ENCODE measurements at regions not wholly inside any gene's neighbourhood (a gene's known extent, or its start where the extent isn't known, plus 50 kb on each side); places are given as distances from the start of the nearest gene placed in this dataset.

DNA sequence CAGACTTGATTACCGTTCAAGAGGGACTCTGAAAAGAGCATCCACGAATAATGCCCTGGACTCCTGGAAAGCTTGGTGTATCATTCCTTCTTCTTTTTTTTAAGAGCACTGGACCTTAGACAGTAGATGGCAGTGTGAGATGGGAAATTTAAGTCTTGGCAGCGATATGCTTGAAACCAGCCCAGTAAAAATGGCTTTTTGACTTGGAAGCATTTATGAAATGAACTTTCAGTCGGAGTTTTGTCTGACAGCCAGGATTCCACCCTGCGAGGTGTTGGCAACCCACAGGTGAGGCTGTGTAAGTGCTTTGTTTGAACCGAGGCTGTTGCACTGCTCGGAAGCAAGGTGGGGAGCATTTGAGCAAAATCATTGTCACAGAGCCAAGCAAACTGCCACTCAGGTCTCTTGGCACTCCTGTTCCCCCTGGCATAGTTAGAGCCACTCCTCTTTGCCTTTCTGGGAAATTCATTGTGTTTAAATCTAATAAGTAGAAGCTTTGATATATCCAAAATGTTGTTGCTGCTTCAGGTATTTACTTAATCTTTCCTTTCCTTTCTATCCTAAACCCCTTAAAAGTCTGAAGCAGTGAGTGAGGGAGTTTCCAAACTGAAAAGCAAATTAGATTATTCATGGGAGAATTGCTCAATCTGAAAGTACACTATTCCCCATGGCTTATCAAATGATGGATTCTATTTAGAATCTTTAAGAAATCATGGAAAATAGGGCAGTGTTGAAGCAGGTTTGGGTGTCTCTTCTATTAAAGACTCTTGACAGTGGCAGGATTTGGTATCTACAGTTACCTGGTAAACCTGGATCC is 272.8 kb upstream of the SLC35B3 start:
- DNase-seq = no peak

- DNase-seq = no peak
Observed at GRCh38 chr6:8707369-8707768, 272.0 kb upstream of the SLC35B3 start.

DNA sequence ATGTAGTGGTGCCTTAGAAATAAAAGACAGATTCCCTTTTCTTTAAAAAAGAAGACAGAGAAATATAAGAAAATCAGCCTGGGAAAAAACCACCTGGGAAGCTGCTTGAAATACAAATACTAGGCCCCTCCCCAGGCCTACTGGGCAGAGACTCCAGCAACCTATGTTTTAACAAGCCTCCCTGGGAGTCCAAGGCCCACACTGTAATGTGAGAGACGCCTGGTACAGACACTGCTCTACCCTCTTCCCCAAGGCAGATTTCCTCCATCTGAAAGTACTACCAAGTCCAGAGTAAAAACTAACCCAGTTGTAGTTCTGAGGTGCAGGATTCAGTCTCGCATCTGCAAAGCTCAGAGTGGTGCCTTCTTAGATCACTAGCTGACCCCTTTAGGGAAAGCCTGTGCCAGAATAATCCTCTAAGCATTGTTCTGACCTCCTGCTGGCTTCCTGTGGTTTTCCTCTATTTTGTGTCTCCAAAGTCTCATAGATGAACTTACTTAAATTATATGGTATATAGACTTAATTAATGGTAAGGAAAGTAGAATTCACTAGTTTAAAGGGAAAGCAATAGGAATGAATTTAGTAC is 270.2 kb upstream of the SLC35B3 start:
- no peak for DNase-seq

GRCh38 chr6:8703059-8703458 is 267.7 kb upstream of the SLC35B3 start:
- DNase-seq = no peak

- DNase-seq = no peak
Observed at GRCh38 chr6:8688821-8689220, 253.5 kb upstream of the SLC35B3 start.

- no peak for DNase-seq
Observed at GRCh38 chr6:8686077-8686476, 250.7 kb upstream of the SLC35B3 start.

- DNase-seq = no peak
Observed at GRCh38 chr6:8683204-8683603, 247.9 kb upstream of the SLC35B3 start.

DNA sequence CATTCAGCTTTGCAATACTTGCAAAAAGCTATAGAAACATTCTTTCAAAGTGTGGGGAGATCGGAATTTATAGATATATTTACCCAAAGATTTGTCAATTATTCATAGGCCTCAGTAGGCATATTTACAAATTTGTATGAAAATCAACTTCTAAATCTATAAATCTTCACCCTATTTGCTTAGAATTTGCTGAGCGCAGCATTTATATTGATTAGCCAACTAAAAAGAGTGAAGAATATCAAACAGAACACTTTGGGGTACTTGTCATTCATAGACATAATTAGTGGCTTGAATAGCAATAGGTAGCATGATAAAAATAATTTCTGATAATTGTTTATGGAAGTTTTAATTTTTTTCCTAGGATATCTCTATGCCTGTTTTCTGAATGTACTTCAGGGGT is 244.5 kb upstream of the SLC35B3 start:
- DNase-seq = no peak

DNA sequence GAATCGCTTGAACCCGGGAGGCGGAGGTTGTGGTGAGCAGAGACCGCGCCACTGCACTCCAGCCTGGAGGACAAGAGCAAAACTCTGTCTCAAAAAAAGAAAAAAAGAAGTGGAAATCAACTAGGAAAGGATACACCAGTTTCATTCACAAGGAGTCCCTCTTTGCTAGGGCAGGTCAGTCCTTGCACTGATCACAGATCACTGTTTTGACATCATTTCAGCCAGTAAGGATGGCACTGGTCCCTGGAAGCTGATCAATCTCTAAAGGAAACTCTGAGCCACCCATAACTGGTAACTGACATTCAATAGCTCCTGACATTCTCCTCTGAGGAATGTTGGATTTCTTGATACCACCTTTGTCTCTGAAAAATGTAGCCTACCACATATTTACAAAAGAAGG is 243.1 kb upstream of the SLC35B3 start:
- no peak for DNase-seq

DNA sequence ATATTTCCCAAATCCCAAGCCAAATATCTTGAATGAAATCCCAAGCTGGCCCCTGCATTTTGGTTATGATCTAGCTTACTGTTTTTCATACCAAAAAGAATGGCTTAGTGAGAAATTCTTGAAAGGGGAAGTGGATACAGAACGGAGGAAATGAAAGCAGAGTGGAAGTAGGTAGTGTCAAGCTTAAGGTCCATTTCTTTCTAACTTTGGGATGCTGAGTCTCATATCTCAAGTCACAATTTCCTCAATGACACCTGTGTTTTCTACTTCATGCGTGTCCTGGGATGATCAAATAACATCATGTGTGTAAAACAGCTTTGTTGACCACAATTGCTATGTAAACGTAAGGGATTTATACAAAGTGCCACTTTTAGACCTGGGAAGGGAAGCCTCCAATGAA is 238.8 kb upstream of the SLC35B3 start:
- DNase-seq = no peak

GRCh38 chr6:8672882-8673281 is 237.5 kb upstream of the SLC35B3 start:
- no peak for DNase-seq

DNA sequence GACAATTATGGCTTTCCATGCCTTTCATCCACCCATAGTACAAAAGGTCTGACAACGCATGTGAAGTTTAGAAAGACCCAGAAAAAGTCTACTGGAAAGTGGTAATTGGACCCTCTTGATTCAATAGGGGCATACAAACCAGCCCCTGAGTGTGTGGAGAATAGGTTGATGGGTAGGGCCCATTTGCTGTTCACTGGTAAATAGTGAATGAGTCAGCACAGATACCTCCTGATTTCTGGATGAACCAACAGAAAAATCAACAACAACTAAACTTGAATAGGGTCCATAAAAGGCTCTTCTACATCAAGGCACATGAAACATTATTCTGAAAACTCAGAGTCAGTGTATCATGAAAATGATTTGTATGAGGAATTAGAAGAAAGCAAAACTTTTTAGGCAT is 235.4 kb upstream of the SLC35B3 start:
- DNase-seq = no peak

GRCh38 chr6:8664700-8665099 is 229.4 kb upstream of the SLC35B3 start:
- DNase-seq = no peak

- DNase-seq = no peak
Observed at GRCh38 chr6:8664070-8664469, 228.7 kb upstream of the SLC35B3 start.

- no peak for DNase-seq
Observed at GRCh38 chr6:8659404-8660189, 224.3 kb upstream of the SLC35B3 start.

DNA sequence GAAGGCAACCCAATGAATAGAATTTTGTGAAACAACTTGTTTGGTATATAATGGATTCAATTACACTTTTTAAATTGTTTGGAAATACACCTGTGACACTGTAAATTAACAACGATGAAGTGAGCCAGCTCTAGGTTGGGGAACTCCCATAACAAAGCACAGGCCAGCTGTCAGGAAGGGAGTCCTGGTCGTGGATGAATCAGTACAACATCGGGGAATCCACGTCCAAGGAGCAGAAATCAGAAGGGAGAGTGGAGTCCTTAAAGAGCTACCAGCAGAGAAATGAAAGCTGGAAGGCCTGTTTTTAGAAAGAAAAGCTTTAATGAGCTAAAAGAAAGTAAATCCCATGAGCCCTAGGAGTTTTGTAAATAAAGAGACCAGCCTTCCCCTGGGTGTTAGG is 223.1 kb upstream of the SLC35B3 start:
- DNase-seq = no peak

DNA sequence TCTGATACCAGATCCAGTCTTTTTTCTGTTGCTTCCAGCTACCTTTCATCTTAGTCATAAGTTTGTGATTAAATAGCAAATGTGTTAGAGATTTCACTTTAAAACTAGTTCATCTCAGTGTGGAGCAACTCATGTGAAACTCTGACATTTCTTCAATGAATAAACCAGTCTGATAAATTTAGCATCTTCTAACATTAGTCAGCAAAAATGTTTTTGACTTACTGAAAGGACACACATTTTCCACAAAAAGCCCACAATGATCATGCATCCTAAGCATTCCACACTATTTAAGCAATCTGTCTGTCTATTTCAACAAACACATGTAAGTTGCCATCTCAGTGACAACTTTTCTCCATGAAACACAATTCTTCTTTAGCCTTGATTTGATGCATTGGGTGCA is 222.2 kb upstream of the SLC35B3 start:
- DNase-seq = no peak

GRCh38 chr6:8655670-8656454 is 220.5 kb upstream of the SLC35B3 start:
- DNase-seq = no peak

- DNase-seq = no peak
Observed at GRCh38 chr6:8652710-8653109, 217.4 kb upstream of the SLC35B3 start.

DNA sequence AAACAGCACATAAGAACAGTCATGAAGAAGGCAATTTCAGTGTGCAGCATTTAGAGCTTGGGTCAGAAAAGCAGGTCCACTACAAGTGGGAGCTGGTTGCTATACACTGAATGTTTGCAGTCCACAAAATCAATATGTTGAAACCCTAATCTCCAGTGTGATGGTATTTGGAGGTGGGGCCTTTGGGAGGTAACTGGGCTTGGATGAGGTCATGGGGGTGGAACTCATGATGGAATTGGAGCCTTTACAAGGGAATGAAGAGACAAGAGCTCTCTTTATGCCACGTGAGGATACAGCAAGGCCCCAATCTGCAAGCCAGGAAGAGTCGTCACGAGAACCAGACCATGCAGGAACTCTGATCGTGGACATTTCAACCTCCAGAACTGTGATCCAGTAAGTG is 216.7 kb upstream of the SLC35B3 start:
- no peak for DNase-seq

- DNase-seq = no peak
Observed at GRCh38 chr6:8645212-8645611, 209.9 kb upstream of the SLC35B3 start.

- no peak for DNase-seq
Observed at GRCh38 chr6:8644306-8644705, 209.0 kb upstream of the SLC35B3 start.

DNA sequence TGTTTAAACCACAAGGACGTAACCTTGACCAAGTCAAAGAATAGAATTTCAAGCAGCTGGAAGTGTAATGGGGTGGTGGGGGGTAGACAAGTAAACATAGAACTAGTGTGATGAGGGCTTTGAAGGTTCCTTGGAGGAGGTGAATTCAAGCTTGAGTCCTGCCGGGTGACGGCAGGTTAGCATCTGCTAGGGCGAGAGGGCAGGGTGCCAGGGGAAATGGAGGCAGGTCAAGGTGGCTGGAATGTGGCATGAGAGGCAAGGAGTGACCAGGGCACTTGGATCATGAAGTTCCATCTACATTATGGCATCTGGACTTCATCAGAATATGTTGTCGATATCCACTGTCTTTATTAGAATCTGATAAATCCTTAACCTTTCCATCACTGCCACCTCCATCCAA is 207.5 kb upstream of the SLC35B3 start:
- no peak for DNase-seq

All from occipital lobe (tissue), 1 donor.